Epithelial cell of proximal tubule (primary cell): ENCODE measurements at regions not wholly inside any gene's neighbourhood (a gene's known extent, or its start where the extent isn't known, plus 50 kb on each side); places are given as distances from the start of the nearest gene placed in this dataset.

Experiments
- DNase-seq: peaks from one replicate; pipeline ENCODE4 v3.0.0-alpha.2; 2011; ENCODE audit warnings: low read depth
- H3K4me3 ChIP-seq: 2 replicates; pipeline ENCODE4 v1.5.1; 2011; ENCODE audit warnings: low read depth, mild to moderate bottlenecking, low read length
- CTCF ChIP-seq: conservative IDR thresholded peaks from 2 replicates; pipeline ENCODE4 v1.5.1; 2012; ENCODE audit warnings: low read depth, mild to moderate bottlenecking, low read length

GRCh38 chr2:181169503-181169902 is 189.1 kb downstream of the UBE2E3 start:
- no peak for TF ChIP-seq CTCF
- DNase-seq, result no peak
- H3K4me3 ChIP-seq, result no peak overlapping the region

GRCh38 chr2:181170256-181170655 is 189.9 kb downstream of the UBE2E3 start:
- TF ChIP-seq CTCF, result no peak

GRCh38 chr2:181172676-181173075 is 192.3 kb downstream of the UBE2E3 start:
- H3K4me3 ChIP-seq, result no peak overlapping the region
- DNase-seq, result no peak
- no peak for TF ChIP-seq CTCF

More at GRCh38 chr2:181170256-181170655, 189.9 kb downstream of the UBE2E3 start:
- no peak overlapping the region for H3K4me3 ChIP-seq
- DNase-seq, result no peak

GRCh38 chr2:181174611-181175580 is 194.5 kb downstream of the UBE2E3 start:
- no peak overlapping the region for H3K4me3 ChIP-seq
- TF ChIP-seq CTCF, result no peak
- no peak for DNase-seq

GRCh38 chr2:181176540-181176939 is 196.1 kb downstream of the UBE2E3 start:
- no peak for DNase-seq
- H3K4me3 ChIP-seq, result no peak overlapping the region
- no peak for TF ChIP-seq CTCF

GRCh38 chr2:181177376-181177775 is 197.0 kb downstream of the UBE2E3 start:
- H3K4me3 ChIP-seq, result no peak overlapping the region
- DNase-seq, result no peak
- TF ChIP-seq CTCF, result no peak

- no peak for DNase-seq
- H3K4me3 ChIP-seq, result no peak overlapping the region
- TF ChIP-seq CTCF, result no peak
Measured at GRCh38 chr2:181178130-181178529, 197.7 kb downstream of the UBE2E3 start.
